B cell (primary cell): ENCODE measurements at regions not wholly inside any gene's neighbourhood (a gene's known extent, or its start where the extent isn't known, plus 50 kb on each side); places are given as distances from the start of the nearest gene placed in this dataset.

ENCODE experiments used
- ATAC-seq: fragments of 200-7000 bp; cut with Tn5 transposase; one replicate; pipeline ENCODE4 v1.10.0; 2021; ENCODE audit warnings: low read depth, mild to moderate bottlenecking, moderate number of reproducible peaks, moderate library complexity
- CTCF ChIA-PET: fragments of 350-600 bp; sonication (Branson Sonifier 250); formaldehyde crosslinking; loops from one replicate; lab custom pipeline; 2021; ENCODE audit warnings: antibody characterized with exemption, inconsistent platforms; lab: Charles Lee
- POLR2A ChIA-PET: fragments of 350-600 bp; sonication (Branson Sonifier 250); formaldehyde crosslinking; loops from one replicate; lab custom pipeline; 2021; ENCODE audit warnings: antibody characterized with exemption; lab: Charles Lee
- DNase-seq: peaks from one replicate; pipeline ENCODE4 v3.0.0; 2013
- H2AFZ ChIP-seq: 2 replicates; pipeline ENCODE4 v1.6.1; 2012; ENCODE audit warnings: mild to moderate bottlenecking, low read depth, low read length; ENCODE audit not compliant: insufficient read depth, poor library complexity, severe bottlenecking
- H3K27ac ChIP-seq, 2 donors: 1 replicate in 1 of 2; 2 replicates in 1 of 2; pipeline ENCODE4 v1.5.1; 2012 to 2013; ENCODE audit warnings: low read length in 2 of 2, mild to moderate bottlenecking in 2 of 2, moderate library complexity in 1 of 2
- H3K27me3 ChIP-seq, 4 experiments: fragments of 200-600 bp in 1 of 4; sonication (generic) in 1 of 4; replicated peaks in 1 of 4; 1 replicate in 2 of 4; 2 replicates in 2 of 4; pipeline versions ENCODE4 v1.6.1 to v1.7.0; 2013 to 2016; ENCODE audit warnings: low read length in 3 of 4, mild to moderate bottlenecking in 2 of 4, mixed read lengths in 1 of 4, moderate library complexity in 1 of 4; ENCODE audit not compliant: insufficient read depth in 4 of 4, control insufficient read depth in 3 of 4; ENCODE audit errors: control extremely low read depth in 1 of 4
- H3K36me3 ChIP-seq, 2 experiments: replicated peaks in 1 of 2; 1 replicate in 1 of 2; 2 replicates in 1 of 2; pipeline versions ENCODE4 v1.6.1 to v1.7.1; 2013; ENCODE audit warnings: low read length in 1 of 2; ENCODE audit not compliant: insufficient read depth in 2 of 2, control insufficient read depth in 1 of 2; ENCODE audit errors: control extremely low read depth in 1 of 2, extremely low read depth in 1 of 2
- H3K4me1 ChIP-seq, 2 donors: fragments of 200-600 bp in 1 of 2; sonication (generic) in 1 of 2; 1 replicate in 1 of 2; 2 replicates in 1 of 2; pipeline versions ENCODE4 v1.5.1 to v1.6.1; 2013 to 2017; ENCODE audit warnings: low read length in 2 of 2; ENCODE audit not compliant: control insufficient read depth in 2 of 2, insufficient read depth in 2 of 2
- H3K4me2 ChIP-seq: replicated peaks from 2 replicates; pipeline ENCODE3; 2012; ENCODE audit warnings: mild to moderate bottlenecking, low read depth, low read length; ENCODE audit not compliant: poor library complexity, severe bottlenecking
- H3K4me3 ChIP-seq, 5 experiments: fragments of 200-600 bp in 1 of 5; sonication (generic) in 1 of 5; 1 replicate in 3 of 5; 2 replicates in 2 of 5; pipeline versions ENCODE4 v1.5.1 to v1.7.0; 2011 to 2016; ENCODE audit warnings: low read length in 4 of 5, mild to moderate bottlenecking in 4 of 5, low read depth in 2 of 5, control low read depth in 1 of 5, moderate library complexity in 1 of 5; ENCODE audit not compliant: insufficient read depth in 1 of 5; ENCODE audit errors: control extremely low read depth in 1 of 5, extremely low read depth in 1 of 5
- H3K79me2 ChIP-seq: fragments of 200-600 bp; sonication (generic); one replicate; pipeline ENCODE4 v1.6.0; 2016; ENCODE audit warnings: low read length; ENCODE audit not compliant: control insufficient read depth, insufficient read depth
- H3K9ac ChIP-seq: fragments of 200-600 bp; sonication (generic); 2 replicates; pipeline ENCODE4 v1.6.1; 2017; ENCODE audit warnings: mild to moderate bottlenecking, low read length, moderate library complexity
- H3K9me3 ChIP-seq, 3 donors: one replicate each; pipeline versions ENCODE4 v1.6.1 to v1.7.1; 2013; ENCODE audit warnings: low read length in 2 of 3; ENCODE audit not compliant: control insufficient read depth in 2 of 3, insufficient read depth in 1 of 3; ENCODE audit errors: control extremely low read depth in 1 of 3
- H4K20me1 ChIP-seq: 2 replicates; pipeline ENCODE4 v1.6.0; 2012; ENCODE audit warnings: mild to moderate bottlenecking, low read length; ENCODE audit not compliant: insufficient read depth, control insufficient read depth, poor library complexity, severe bottlenecking
- H3K27ac Mint-ChIP-seq: one replicate; pipeline ENCODE4 v1.8.0; 2021; ENCODE audit warnings: mixed read lengths
- H3K27me3 Mint-ChIP-seq: one replicate; pipeline ENCODE4 v1.8.0; 2021; ENCODE audit warnings: mixed read lengths
- H3K4me1 Mint-ChIP-seq: one replicate; pipeline ENCODE4 v1.8.0; 2021; ENCODE audit warnings: mixed read lengths
- H3K4me3 Mint-ChIP-seq: one replicate; pipeline ENCODE4 v1.8.0; 2021; ENCODE audit warnings: mixed read lengths
- H3K9me3 Mint-ChIP-seq: one replicate; pipeline ENCODE4 v1.8.0; 2022; ENCODE audit warnings: mixed read lengths; ENCODE audit not compliant: insufficient read depth
- CTCF ChIP-seq: fragments of 200-600 bp; IDR thresholded peaks from one replicate; pipeline ENCODE4 v1.8.0; 2022; ENCODE audit warnings: antibody characterized with exemption, mild to moderate bottlenecking
- EZH2 ChIP-seq: IDR thresholded peaks from 2 replicates; pipeline ENCODE4 v1.6.1; 2012; ENCODE audit warnings: borderline replicate concordance, low read depth, mild to moderate bottlenecking, moderate library complexity, low read length; ENCODE audit not compliant: insufficient read depth, poor library complexity, severe bottlenecking
- WGBS: methylation state at CpG from one replicate; pipeline ENCODE4 v1.1.5; 2013; ENCODE audit warnings: missing lambda C conversion rate; ENCODE audit not compliant: insufficient coverage; 5-methylcytosine and 5-hydroxymethylcytosine counted together
- intact Hi-C: fragments of 100-400 bp; cut with micrococcal nuclease; formaldehyde crosslinking; loops from one replicate; pipeline ENCODE4 v1.10.0; 2022

DNA sequence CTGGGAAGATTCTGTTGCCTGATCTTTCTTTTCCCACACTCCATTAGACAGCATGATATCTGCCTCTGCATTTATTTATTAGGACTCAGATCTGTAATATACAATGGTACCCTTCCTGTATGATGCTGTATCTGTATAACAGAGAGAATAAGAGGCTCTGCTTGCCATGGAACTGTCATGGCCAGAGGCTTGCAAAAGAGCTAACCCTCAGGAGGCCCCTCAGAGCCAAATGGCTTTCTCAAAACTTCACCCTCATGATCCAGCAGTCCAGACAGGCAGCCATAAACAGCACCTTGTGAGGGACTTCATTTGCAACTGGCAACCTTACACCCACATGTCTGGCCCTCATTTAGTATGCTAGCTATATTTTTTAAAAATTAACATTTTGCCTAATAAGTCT lies 57.6 kb downstream of the TMEM30B start:
- no peaks in the 10 kb centered on the region for H3K4me1 Mint-ChIP-seq
- ChIA-PET CTCF (no interaction called here), POLR2A (no interaction called here)
- no peak overlapping the region for H3K27ac Mint-ChIP-seq
- H3K4me3 Mint-ChIP-seq, result no peak overlapping the region
- H3K27me3 ChIP-seq, result peaks cover 0 to 10% (median 0%) of the 10 kb centered on the region in 4 experiments
- H3K27ac ChIP-seq, result no peak overlapping the region
- no peaks in the 10 kb centered on the region for H3K79me2 ChIP-seq
- no peak overlapping the region for H2AFZ ChIP-seq
- H3K4me2 ChIP-seq, result no peak overlapping the region
- H3K9me3 Mint-ChIP-seq, result no peaks in the 10 kb centered on the region
- H3K27me3 Mint-ChIP-seq, result peaks cover 51% of the 10 kb centered on the region
- H4K20me1 ChIP-seq, result no peaks in the 10 kb centered on the region
- intact Hi-C loops, result no loop called here
- ATAC-seq (no peak), DNase-seq (no peak)
- no peak overlapping the region for H3K4me3 ChIP-seq
- H3K9me3 ChIP-seq, result no peaks in the 10 kb centered on the region
- no peak for TF ChIP-seq CTCF
- TF ChIP-seq EZH2, result no peak
- no peaks in the 10 kb centered on the region for H3K36me3 ChIP-seq
- no peaks in the 10 kb centered on the region for H3K4me1 ChIP-seq
- H3K9ac ChIP-seq, result no peak overlapping the region

GRCh38 chr14:61222388-61222787 lies 58.8 kb downstream of the TMEM30B start:
- Histone ChIP-seq H3K27ac (no peak overlapping the region), H2AFZ (no peak overlapping the region), H4K20me1 (no peaks in the 10 kb centered on the region), H3K9me3 (no peaks in the 10 kb centered on the region), H3K4me2 (no peak overlapping the region), H3K4me3 (no peak overlapping the region), H3K79me2 (no peaks in the 10 kb centered on the region), H3K4me1 (no peaks in the 10 kb centered on the region), H3K36me3 (no peaks in the 10 kb centered on the region), H3K9ac (no peak overlapping the region), H3K27me3 (peaks cover 0 to 10% (median 0%) of the 10 kb centered on the region in 4 experiments)
- Mint-ChIP-seq H3K4me1 (no peaks in the 10 kb centered on the region), H3K27me3 (peaks cover 47% of the 10 kb centered on the region), H3K27ac (no peak overlapping the region), H3K4me3 (no peak overlapping the region), H3K9me3 (no peaks in the 10 kb centered on the region)
- intact Hi-C loops, result no loop called here
- ChIA-PET CTCF (no interaction called here), POLR2A (no interaction called here)
- WGBS, result no CpG with 5 or more reads among the region's 3 CpGs
- DNase-seq (no peak), ATAC-seq (no peak)
- no peak for TF ChIP-seq CTCF
- no peak for TF ChIP-seq EZH2
